GM23248 (cell line): ENCODE measurements at regions not wholly inside any gene's neighbourhood (a gene's known extent, or its start where the extent isn't known, plus 50 kb on each side); places are given as distances from the start of the nearest gene placed in this dataset.
"Not testable (repeated sequence)": the region's sequence is repeated elsewhere in the genome, so short reads cannot be mapped to it uniquely, and the experiment has no call there.

Source experiments
- DNase-seq: peaks from one replicate; pipeline ENCODE4 v3.0.0-alpha.2; 2015
- H2AFZ ChIP-seq: fragments of 200-600 bp; sonication (generic); 2 replicates; pipeline ENCODE4 v1.6.1; 2016; ENCODE audit warnings: antibody characterized with exemption
- H3F3A ChIP-seq: fragments of 200-600 bp; sonication (generic); 2 replicates; pipeline ENCODE4 v1.6.1; 2016; ENCODE audit warnings: mild to moderate bottlenecking, antibody characterized with exemption, mixed run types; ENCODE audit not compliant: insufficient read depth
- H3K27ac ChIP-seq: fragments of 200-600 bp; sonication (generic); 2 replicates; pipeline ENCODE4 v1.5.1; 2016; ENCODE audit warnings: mild to moderate bottlenecking
- H3K27me3 ChIP-seq: fragments of 200-600 bp; sonication (generic); replicated peaks from 2 replicates; pipeline ENCODE4 v1.6.1; 2016; ENCODE audit warnings: mild to moderate bottlenecking; ENCODE audit not compliant: insufficient read depth
- H3K36me3 ChIP-seq: fragments of 200-600 bp; sonication (generic); 2 replicates; pipeline ENCODE4 v1.6.1; 2016; ENCODE audit warnings: low read depth, mild to moderate bottlenecking
- H3K4me1 ChIP-seq: fragments of 200-600 bp; sonication (generic); 2 replicates; pipeline ENCODE4 v1.6.1; 2016; ENCODE audit warnings: mild to moderate bottlenecking; ENCODE audit not compliant: insufficient read depth
- H3K4me2 ChIP-seq: fragments of 200-600 bp; sonication (generic); one replicate; pipeline ENCODE4 v1.6.1; 2016; ENCODE audit warnings: mild to moderate bottlenecking; ENCODE audit not compliant: unreplicated experiment
- H3K4me3 ChIP-seq: fragments of 200-600 bp; sonication (generic); 2 replicates; pipeline ENCODE4 v1.5.1; 2016; ENCODE audit warnings: mild to moderate bottlenecking
- H3K79me2 ChIP-seq: fragments of 200-600 bp; sonication (generic); 2 replicates; pipeline ENCODE4 v1.6.1; 2016; ENCODE audit warnings: mild to moderate bottlenecking; ENCODE audit not compliant: insufficient read depth
- H3K9ac ChIP-seq: fragments of 200-600 bp; sonication (generic); 2 replicates; pipeline ENCODE4 v1.6.1; 2016; ENCODE audit warnings: mild to moderate bottlenecking
- H3K9me2 ChIP-seq: fragments of 200-600 bp; sonication (generic); 2 replicates; pipeline ENCODE4 v1.6.1; 2016; ENCODE audit warnings: mixed run types, mild to moderate bottlenecking, moderate library complexity; ENCODE audit not compliant: insufficient read depth
- H3K9me3 ChIP-seq: fragments of 200-600 bp; sonication (generic); one replicate; pipeline ENCODE4 v1.6.1; 2017; ENCODE audit warnings: low read depth
- H4K20me1 ChIP-seq: fragments of 200-600 bp; sonication (generic); 2 replicates; pipeline ENCODE4 v1.6.0; 2016; ENCODE audit not compliant: insufficient read depth
- EZH2 ChIP-seq: fragments of 200-600 bp; sonication (generic); IDR thresholded peaks from 2 replicates; pipeline ENCODE4 v1.6.1; 2018; ENCODE audit warnings: antibody characterized with exemption, mild to moderate bottlenecking; ENCODE audit not compliant: insufficient read depth, poor library complexity, severe bottlenecking
- EZH2phosphoT487 ChIP-seq: fragments of 200-600 bp; sonication (generic); IDR thresholded peaks from 2 replicates; pipeline ENCODE4 v1.6.1; 2018; ENCODE audit warnings: antibody characterized with exemption, moderate library complexity, mild to moderate bottlenecking, low read depth; ENCODE audit not compliant: insufficient read depth
- WGBS, 2 experiments: methylation state at CpG; one replicate each; pipeline ENCODE4 v1.1.6; 2015 to 2017; ENCODE audit warnings: low lambda C conversion rate in 2 of 2, low coverage in 1 of 2; ENCODE audit errors: missing lambda C conversion rate in 2 of 2; 5-methylcytosine and 5-hydroxymethylcytosine counted together
- in situ Hi-C: fragments of 300-500 bp; cut with MboI; formaldehyde crosslinking; loops from 2 replicates; pipeline ENCODE4 v1.15.0; 2020

- in situ Hi-C loops, result no loop called here
- no peaks in the 10 kb centered on the region for H3K4me1 ChIP-seq
- no peaks in the 10 kb centered on the region for H3F3A ChIP-seq
- no peaks in the 10 kb centered on the region for H3K36me3 ChIP-seq
- H3K4me3 ChIP-seq, result no peak overlapping the region
- no peak overlapping the region for H2AFZ ChIP-seq
- H4K20me1 ChIP-seq, result no peaks in the 10 kb centered on the region
- no peaks in the 10 kb centered on the region for H3K27me3 ChIP-seq
- H3K9me2 ChIP-seq, result no peaks in the 10 kb centered on the region
- WGBS, 2 experiments, result 45 to 64% methylated on average over 6 of the region's 6 CpGs
- H3K9me3 ChIP-seq, result no peaks in the 10 kb centered on the region
- TF ChIP-seq EZH2phosphoT487 (no peak), EZH2 (no peak)
- no peak overlapping the region for H3K27ac ChIP-seq
- no peak overlapping the region for H3K9ac ChIP-seq
- H3K4me2 ChIP-seq, result no peak overlapping the region
- no peaks in the 10 kb centered on the region for H3K79me2 ChIP-seq
- DNase-seq, result no peak
These were observed 103.6 kb upstream of the BMP2 start for GRCh38 chr20:6663751-6664388.

GRCh38 chr20:6663104-6663503, 104.4 kb upstream of the BMP2 start:
- in situ Hi-C loops, result no loop called here

GRCh38 chr20:6662309-6662708, 105.2 kb upstream of the BMP2 start:
- Histone ChIP-seq H3K9ac (no peak overlapping the region), H3K79me2 (no peaks in the 10 kb centered on the region), H2AFZ (no peak overlapping the region), H3F3A (no peaks in the 10 kb centered on the region), H3K36me3 (no peaks in the 10 kb centered on the region), H3K4me1 (no peaks in the 10 kb centered on the region), H3K27me3 (peaks cover 4% of the 10 kb centered on the region; the same call in 1 of the 2 replicates), H3K9me3 (no peaks in the 10 kb centered on the region), H3K27ac (no peak overlapping the region), H3K9me2 (no peaks in the 10 kb centered on the region), H4K20me1 (no peaks in the 10 kb centered on the region), H3K4me2 (no peak overlapping the region), H3K4me3 (no peak overlapping the region)
- DNase-seq, result no peak
- in situ Hi-C loops, result no loop called here
- TF ChIP-seq EZH2 (no peak), EZH2phosphoT487 (no peak)
- 12% methylated on average over 1 of the region's 1 CpG for WGBS, 2 experiments

More at GRCh38 chr20:6663104-6663503, 104.4 kb upstream of the BMP2 start:
- H3K36me3 ChIP-seq, result no peaks in the 10 kb centered on the region
- no peaks in the 10 kb centered on the region for H3K9me2 ChIP-seq
- no peak for TF ChIP-seq EZH2
- no peak for TF ChIP-seq EZH2phosphoT487
- H3F3A ChIP-seq, result no peaks in the 10 kb centered on the region
- H3K4me1 ChIP-seq, result no peaks in the 10 kb centered on the region
- WGBS, 2 experiments, result 21 to 28% methylated on average over 1 of the region's 1 CpG
- no peak for DNase-seq
- no peaks in the 10 kb centered on the region for H3K79me2 ChIP-seq
- no peak overlapping the region for H3K9ac ChIP-seq
- H4K20me1 ChIP-seq, result no peaks in the 10 kb centered on the region
- H3K9me3 ChIP-seq, result no peaks in the 10 kb centered on the region
- H3K4me3 ChIP-seq, result no peak overlapping the region
- H2AFZ ChIP-seq, result no peak overlapping the region
- no peaks in the 10 kb centered on the region for H3K27me3 ChIP-seq
- H3K4me2 ChIP-seq, result no peak overlapping the region
- no peak overlapping the region for H3K27ac ChIP-seq

GRCh38 chr20:6660441-6660840, 107.0 kb upstream of the BMP2 start:
- WGBS, 2 experiments, result 28 to 33% methylated on average over 5 of the region's 5 CpGs
- no peak overlapping the region for H3K4me3 ChIP-seq
- no peak overlapping the region for H3K27ac ChIP-seq
- no peaks in the 10 kb centered on the region for H3K4me1 ChIP-seq
- H2AFZ ChIP-seq, result no peak overlapping the region
- H3K36me3 ChIP-seq, result no peaks in the 10 kb centered on the region
- H3K9ac ChIP-seq, result no peak overlapping the region
- no peak for DNase-seq
- peaks cover 4% of the 10 kb centered on the region; the same call in 1 of the 2 replicates for H3K27me3 ChIP-seq
- H3K79me2 ChIP-seq, result no peaks in the 10 kb centered on the region
- H3K9me2 ChIP-seq, result no peaks in the 10 kb centered on the region
- in situ Hi-C loops, result no loop called here
- no peaks in the 10 kb centered on the region for H3K9me3 ChIP-seq
- no peaks in the 10 kb centered on the region for H3F3A ChIP-seq
- no peak overlapping the region for H3K4me2 ChIP-seq
- H4K20me1 ChIP-seq, result no peaks in the 10 kb centered on the region
- TF ChIP-seq EZH2, result no peak
- TF ChIP-seq EZH2phosphoT487, result no peak

- DNase-seq, H4K20me1 ChIP-seq, H3K9me3 ChIP-seq, H3K4me2 ChIP-seq, H2AFZ ChIP-seq, H3K4me1 ChIP-seq, H3K79me2 ChIP-seq, H3K27me3 ChIP-seq, H3K9ac ChIP-seq, H3K36me3 ChIP-seq, in situ Hi-C loops, H3K9me2 ChIP-seq, H3K27ac ChIP-seq, H3F3A ChIP-seq, H3K4me3 ChIP-seq: not testable (repeated sequence)
- WGBS, 2 experiments, result 44% methylated on average over 8 of the region's 8 CpGs
These were observed 108.6 kb upstream of the BMP2 start for GRCh38 chr20:6658909-6659308.
